NCI-H460 (cell line): ENCODE measurements at regions not wholly inside any gene's neighbourhood (a gene's known extent, or its start where the extent isn't known, plus 50 kb on each side); places are given as distances from the start of the nearest gene placed in this dataset.
A peak's percentile ranks its signal among the peaks of the same experiment; 100 is the strongest.
"Not testable (repeated sequence)": the region's sequence is repeated elsewhere in the genome, so short reads cannot be mapped to it uniquely, and the experiment has no call there.

ENCODE experiments used
- DNase-seq: peaks from one replicate; pipeline ENCODE4 v3.0.0-alpha.2; 2016; ENCODE audit warnings: low read depth; ENCODE audit errors: extremely low read depth

DNA sequence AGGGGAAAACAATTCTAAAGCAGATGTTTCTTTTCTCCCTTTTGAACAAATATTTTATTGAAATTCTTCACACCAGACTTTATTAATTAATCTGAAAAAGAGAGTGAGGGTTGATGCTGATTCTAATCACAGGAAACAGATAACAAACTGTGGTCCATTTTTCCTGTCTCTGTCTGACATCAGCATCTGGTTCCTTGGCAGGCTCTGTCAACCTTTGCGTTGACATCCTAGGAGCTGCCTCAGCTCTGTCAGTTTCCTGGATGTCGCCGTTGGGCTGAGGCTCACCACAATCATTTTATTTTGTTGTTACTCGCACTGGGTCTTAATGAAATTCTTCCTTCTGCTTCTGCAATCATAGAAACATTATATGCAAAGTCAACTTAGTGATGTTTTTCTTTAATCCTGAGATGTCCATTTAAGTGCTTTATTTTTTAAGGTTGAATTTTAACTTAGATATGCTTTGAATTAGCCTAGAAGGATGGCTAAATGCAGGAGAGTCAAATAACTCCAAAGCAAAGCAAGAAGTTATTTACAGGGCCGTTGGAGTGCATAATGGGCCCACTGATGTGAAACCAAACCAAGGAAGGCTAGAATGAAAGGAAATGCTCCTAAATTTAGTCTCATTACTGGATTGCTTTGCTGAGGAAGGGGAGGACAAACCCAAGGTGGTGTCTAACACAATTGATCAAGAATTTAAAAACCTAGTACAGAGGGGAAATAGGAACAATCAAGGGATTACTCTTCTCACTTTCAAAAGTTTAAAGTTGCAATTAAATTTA lies 542.4 kb downstream of the FLRT2 start:
- DNase-seq, result no peak

DNA sequence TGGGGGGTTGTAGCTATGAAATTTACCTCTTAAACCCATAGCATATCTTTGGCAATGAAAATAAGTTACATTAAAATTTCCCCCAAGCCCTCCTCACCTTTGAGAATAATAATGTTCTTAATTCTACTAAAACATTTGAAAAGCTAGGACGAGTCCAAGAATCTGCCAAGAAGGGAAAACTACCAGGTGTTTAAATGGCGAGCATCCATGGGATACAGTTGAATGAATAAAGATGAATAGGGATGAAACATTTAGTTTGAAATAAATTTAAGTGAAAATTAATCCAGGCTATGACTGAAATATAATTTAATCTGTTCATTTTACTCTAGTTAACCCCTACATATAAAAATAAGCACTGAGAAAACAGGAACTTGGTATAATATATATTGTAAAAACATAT lies 536.7 kb downstream of the FLRT2 start:
- DNase-seq, result no peak

DNA sequence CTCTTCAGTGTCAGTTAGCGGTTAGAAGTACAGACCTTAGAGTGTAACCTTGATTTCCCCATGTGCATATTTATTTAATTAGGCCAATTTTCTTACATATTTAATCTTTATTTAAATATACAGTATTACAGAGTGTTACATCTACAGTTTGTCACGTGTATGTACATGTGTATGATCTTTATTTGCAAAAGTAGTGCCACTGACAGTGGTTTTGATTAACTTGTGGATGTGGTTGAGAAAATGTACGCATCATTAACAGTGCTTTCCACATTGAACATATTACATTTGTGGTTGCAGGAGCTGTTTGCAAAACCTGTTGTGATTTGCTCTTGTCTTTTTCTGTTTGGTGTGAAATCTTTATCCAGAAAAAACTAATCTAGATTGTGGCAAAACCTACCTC lies 535.5 kb downstream of the FLRT2 start:
- no peak for DNase-seq

DNA sequence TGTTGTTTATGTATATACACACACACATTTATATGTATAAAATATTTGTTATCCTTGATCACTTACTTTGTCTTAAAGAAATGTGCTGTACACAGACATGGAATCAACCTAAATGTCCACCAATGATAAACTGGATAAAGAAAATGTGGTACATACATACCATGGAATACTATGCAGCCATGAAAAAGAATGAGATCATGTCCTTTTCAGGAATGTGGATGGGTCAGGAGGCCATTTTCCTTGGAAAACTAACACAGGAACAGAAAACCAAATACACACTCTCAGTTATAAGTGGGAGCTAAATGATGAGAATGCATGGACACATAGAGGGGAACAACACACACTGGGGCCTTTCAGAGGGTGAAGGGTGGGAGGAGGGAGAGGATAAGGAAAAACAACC lies 534.7 kb downstream of the FLRT2 start:
- DNase-seq, result not testable (repeated sequence)

DNA sequence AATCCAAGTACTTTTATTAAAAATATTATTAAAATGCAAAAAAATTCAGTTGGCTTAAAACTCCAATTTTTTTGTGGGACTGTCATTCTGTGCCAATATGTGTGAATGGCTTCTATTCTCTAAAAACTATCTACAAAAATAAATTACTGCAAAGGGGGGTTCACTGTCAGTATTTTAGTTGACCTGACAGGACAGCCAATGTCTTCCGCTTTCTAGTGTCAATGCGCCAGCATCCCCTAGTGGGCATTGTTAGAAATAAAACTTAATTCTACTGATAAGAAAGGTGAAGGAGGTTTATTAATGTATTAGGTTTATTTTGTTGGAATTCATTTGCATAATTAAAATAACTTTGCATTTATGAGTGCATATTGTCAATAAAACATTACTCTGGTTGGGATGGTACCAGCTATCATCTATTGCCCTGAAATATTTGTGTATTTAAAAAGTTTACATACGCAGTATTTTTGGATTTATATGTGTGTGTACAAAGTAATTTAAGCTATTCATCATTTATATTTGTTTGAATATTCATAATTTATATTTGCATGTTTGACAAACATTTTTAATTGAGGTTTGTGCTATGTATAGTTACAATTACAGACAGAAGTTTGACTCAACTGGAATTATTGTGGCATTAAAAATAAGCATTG lies 527.2 kb downstream of the FLRT2 start:
- peak; percentile 43 for DNase-seq

DNA sequence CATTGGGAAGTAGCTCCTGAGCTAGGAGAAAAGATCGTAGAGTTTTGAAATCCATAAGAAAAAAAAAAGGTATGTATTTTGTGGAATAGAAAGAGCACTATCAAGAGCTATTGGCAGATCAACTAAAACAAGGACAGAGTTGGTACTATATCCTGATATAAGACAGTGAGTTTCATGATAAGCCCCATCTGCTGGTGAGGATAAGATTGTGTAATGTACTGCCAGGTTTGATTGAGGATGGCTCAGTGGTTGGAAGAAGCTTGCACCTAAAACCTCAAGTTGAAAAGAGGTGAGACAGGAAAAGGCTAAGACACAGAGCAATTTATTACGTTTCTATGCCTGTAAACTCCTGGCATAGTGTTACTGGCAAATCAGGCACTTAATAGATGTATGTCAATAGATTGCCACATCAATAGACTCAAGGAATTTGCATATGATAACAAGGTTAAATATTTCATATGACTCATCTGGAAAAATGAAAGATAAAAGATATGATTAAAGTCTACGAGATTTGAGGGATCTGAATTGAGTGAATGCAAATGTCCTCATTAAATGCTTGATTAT lies 525.6 kb downstream of the FLRT2 start:
- DNase-seq, result peak; percentile 35

DNA sequence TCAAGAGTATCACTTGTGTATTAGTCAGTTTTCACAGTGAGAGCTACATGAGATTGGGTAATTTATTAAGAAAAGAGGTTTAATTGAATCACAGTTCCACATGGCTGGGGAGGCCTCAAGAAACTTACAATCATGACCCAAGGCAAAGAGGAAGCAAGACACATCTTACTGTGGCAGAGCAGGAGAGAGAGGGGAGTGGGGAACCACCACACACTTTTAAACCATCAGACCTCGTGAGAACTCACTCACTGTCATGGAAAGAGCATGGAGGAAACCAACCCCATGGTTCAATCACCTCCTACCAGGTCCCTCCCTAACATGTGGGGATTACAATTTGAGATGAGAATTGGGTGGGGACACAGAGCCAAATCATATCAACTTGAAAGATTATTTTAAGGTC lies 522.9 kb downstream of the FLRT2 start:
- DNase-seq, result no peak

DNA sequence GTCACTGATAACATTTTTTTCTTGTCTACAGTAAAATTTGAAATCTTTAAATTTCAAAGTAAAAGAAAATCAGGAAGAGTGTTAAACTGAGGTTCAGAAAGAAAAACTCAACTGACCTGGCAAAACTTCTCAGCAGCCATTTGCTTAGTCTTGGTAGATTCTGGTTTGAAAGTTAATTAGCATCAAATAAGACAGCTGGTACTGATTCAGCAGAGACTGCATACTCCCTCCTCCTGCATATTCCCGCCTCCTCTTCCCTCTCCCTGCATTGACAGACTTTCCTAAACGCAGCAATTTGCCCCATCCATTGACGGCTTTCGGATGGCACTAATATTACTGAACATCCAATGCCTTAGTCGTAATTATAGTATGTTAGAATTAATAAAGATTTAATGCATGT lies 520.8 kb downstream of the FLRT2 start:
- no peak for DNase-seq

DNA sequence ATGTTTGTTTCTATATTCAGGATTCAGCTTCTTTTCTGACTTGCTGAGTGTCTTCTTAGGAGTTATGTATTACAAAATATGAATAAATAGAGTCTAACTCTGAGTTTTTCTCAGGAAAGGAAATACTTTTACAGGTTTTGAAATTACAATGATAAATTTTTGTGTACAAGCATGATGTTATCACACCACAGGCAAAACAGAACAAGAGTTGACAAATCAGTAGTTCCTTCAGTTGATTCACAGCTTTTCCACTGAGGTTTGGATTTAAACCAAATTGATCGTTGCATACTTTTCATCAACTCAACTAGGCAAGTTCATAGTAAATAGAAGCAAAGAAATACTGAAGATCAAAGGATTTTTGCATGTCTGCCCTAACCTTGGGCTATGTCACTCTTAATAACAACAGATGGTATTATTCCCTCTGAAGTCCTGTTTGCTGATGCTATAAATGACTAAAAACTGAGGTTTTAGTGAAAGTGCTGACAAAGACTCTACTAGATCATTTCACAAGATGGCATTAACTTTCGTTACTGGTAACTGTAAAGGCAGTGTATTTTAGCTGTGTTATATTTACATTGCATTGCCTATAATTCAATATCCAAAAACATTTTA lies 520.2 kb downstream of the FLRT2 start:
- no peak for DNase-seq

DNA sequence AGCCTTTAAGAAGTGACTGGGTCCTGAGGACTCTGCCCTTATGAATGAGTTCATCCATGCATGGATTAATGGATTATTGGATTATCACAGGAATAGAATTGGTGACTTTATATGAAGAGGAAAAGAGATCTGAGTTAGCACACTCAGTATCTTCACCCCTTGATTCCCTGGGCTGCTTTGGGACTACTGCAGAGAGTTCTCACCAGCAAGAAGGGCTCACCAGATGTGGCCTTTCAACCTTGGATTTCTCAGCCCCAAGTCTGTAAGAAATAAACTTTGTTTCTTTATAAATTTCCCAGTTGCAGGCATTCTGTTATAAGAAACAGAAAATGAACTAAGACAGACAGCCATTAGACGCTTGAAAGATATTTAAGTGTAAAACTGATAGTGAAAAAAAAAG lies 509.2 kb downstream of the FLRT2 start:
- no peak for DNase-seq

DNA sequence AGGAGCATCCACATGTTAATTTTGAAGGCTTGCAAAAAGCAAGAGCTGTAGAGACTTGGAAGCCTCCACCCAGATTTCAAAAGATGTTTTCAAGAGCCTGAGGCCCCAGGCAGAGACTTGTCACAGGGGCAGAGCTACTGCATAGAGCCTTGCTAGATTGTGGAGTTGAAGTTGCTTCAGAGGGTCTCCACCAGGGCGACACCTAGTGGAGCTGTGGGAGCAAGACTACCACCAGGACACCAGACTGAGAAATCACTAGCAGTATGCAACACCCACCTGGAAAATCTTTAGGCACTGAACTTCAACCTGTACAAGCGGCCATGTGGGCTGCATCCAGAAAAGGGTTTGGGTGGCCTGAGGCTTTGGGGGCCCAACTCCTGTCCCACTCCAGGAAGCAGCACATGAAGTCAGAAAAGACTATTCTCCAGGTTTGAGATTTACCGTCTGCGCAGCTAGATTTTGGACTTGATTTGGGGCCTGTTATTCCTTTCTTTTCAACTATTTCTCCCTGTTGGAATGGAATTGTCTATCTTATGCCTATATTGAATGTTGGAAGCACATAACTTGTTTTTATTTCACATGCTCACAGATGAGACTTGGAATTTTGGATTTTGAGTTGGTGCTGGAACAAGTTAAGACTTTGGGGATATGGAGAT lies 508.6 kb downstream of the FLRT2 start:
- peak; percentile 51 for DNase-seq

DNA sequence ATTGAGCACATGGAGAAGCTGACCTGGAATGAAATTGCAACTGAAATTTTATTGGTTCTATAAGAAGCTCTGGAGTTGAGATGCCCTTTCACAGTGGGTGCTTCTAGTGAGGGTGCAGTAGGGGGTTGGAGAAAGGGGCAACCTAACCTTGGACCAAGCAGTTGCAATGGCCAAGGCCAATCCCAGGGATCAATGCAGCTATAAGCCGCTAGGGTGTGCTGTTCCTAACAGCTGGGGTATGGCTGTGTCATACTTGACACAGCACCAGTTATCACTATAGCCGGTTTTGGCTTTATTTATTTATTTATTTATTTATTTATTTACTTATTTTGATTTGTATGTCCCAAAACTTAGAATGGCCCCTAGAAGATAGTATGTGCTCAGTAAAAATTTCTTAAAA lies 505.9 kb downstream of the FLRT2 start:
- no peak for DNase-seq

DNA sequence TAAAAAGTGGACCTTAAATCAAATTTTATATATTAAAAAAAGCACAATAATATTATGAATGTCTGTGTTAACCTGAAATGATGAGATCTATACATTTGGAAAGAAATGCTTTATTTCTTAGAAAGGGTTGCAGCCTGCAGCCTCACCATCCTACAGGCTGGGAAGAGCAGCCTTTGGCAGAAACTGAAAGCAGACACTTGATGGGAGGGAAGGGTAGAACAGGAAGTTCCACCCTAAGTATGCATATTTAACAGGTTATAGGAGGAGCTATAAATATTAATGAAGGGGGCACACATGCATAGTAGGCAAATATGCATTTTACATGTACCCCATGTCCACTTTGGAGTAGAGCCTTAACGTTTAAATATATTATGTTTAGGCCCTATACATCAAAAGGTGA lies 498.0 kb downstream of the FLRT2 start:
- DNase-seq, result no peak

DNA sequence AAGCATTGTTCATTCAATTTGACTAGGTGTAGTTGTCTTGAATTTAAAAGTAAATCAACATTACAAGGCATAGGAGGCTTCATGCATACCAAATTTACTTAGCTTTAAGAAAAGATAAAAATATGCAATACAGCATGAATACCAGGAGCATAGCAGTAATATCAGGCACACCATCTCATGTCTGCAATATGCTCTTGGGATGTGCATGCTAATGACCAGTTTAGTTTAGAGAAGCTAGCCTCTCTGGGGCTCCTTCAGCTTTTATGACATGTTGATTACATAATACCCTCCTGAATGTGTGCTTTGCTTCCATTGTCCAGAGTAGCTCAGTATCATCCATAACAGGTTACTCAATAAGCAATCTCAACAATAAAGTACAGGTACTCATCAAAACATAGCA lies 497.2 kb downstream of the FLRT2 start:
- DNase-seq, result no peak

DNA sequence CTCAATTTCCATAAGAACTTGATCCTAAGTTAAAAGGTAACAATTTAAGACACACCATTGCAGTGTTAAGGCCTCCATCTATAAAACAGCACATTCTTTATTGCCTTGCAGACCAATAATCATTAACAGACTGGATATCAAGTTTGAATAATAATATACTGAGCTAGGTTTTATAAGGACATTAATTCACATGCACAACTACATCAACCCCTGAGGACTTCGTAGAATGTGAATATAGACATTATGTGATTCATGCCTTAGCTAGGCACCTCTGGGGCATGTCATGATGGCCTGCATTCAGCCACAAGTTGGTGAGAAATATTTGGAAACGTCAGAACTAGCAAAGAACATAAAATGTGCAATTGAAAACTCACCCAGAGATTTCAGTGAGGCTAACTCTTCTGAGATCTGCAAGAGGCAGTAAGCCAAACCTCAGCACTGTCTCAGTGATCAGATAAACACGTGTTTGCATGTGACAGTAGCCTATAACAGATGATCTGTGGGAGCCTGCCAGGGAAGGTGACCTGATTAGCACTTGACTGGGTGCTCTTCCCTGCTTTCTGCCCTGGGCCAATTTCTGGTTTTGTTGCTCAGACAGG lies 492.2 kb downstream of the FLRT2 start:
- peak; percentile 85 for DNase-seq

DNA sequence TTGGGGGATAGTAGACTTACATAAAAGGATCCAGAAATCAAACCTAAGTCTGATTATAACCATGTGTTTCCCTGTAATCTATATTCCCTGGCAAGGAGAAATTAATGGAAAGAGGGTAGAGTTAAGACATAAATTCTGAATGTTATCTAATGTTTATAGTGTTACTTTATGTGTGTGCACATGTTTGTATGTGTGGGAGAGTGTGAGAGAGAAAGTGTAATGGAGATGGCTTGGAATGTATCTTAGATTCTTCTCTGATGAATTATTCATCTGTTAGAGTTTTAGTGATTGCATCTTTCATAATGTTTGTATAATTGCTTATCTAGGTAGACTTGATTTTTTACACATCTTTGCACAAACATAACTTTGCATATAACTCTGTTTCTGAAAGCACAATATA lies 490.9 kb downstream of the FLRT2 start:
- no peak for DNase-seq

DNA sequence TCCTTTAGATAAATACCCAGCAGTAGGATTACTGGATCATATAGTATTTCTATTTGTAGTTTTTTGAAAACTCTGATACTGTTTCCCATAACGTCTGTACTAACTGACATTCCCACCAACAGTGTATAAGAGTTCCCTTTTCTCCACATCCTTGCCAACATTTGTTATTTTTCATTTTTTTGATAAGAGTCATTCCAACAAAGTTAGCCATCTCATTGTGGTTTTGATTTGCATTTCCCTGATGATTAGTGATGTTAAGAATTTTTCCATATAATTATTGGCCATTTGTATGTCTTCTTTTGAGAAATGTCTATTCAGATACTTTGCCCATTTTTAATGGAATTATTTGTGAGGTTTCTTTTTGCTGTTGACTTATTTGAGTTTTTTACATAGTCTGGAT lies 486.0 kb downstream of the FLRT2 start:
- no peak for DNase-seq

DNA sequence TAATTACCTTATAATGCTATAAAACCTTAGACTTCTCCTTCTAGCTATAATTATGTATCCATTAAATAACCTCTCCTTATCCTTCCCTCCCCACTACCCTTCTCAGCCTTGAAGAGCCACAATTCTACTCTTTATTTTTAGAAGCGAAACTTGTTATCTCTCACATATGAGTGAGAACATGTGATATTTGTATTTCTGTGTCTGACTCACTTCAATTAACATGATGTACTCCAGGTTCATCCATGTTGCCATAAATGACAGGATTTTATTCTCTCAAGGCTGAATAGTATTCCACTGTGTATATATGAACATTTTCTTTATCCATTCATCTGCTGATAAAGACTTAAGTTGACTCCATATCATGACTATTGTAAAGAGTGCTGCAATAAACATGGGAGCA lies 485.6 kb downstream of the FLRT2 start:
- no peak for DNase-seq

DNA sequence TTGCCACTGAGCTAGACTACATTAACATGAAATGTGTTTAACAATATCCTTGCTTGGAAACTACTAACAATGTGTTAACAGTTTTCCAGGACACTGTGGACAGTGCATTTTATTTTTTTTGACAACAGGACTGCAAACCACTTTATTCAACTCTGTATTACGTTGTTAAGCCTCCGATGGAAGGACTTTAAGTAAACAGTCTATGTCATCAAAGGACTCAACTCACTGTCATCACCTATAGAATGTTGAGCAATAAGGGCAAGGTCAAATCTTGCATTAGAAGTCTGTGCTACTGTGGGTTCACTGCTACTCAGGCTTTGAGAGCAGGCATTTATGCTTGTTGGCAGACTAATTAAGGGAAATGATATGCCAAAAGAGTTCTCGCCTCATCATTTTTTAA lies 483.7 kb downstream of the FLRT2 start:
- DNase-seq, result peak; percentile 80

DNA sequence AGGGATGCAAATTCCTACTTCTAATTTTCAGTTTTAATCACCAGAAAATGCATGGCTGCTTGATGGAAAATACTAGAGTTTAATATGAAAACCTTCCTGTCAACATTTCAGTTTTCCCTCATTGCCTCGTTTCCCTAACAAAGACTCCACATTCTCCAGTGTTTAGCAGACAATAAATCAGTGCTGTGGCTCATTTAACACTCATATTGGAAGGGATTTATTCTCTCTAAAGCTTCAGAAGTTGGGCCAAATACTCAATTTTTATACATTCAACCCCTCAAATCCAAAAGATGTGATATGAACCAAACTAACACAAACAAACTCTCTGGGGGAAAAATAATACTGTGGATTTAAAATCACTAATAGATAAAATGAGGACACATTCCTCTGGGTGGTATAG lies 482.5 kb downstream of the FLRT2 start:
- no peak for DNase-seq

DNA sequence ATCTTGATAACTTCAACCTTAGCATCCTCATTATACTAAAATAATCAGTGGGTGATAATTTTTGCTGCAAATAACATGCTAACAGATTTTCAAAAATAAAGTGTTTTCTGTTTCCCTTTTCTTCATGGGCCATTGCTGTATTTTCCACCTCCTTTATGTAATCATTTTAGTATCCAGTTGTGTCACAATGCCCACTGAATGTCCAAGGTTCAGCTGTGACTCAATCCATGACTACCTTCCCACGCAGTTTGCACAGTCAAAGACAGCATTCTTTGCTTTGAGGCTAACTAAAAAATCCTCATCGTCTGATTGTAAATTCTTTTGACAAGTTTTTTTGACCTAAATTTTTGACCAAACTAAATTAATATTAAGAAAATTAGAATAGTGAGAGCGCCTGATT lies 474.1 kb downstream of the FLRT2 start:
- no peak for DNase-seq
